HG03097 (cell line): ENCODE measurements at regions not wholly inside any gene's neighbourhood (a gene's known extent, or its start where the extent isn't known, plus 50 kb on each side); places are given as distances from the start of the nearest gene placed in this dataset.

Experiments
- ATAC-seq: cut with Tn5 transposase; IDR thresholded peaks from one replicate; pipeline ENCODE4 v1.9.1; 2021; ENCODE audit not compliant: unreplicated experiment, low FRiP score

- ATAC-seq, result no peak
Observed at GRCh38 chr14:76929927-76930326, 98.6 kb downstream of the IRF2BPL start.

GRCh38 chr14:76927971-76928700 lies 100.4 kb downstream of the IRF2BPL start:
- no peak for ATAC-seq

- ATAC-seq, result no peak
Observed at GRCh38 chr14:76926521-76927251, 100.5 kb downstream of the LRRC74A start.

- no peak for ATAC-seq
Observed at GRCh38 chr14:76925097-76925441, 98.9 kb downstream of the LRRC74A start.

- ATAC-seq, result no peak
Observed at GRCh38 chr14:76924371-76925096, 98.3 kb downstream of the LRRC74A start.

- ATAC-seq, result no peak
Observed at GRCh38 chr14:76923431-76924370, 97.5 kb downstream of the LRRC74A start.

- no peak for ATAC-seq
Observed at GRCh38 chr14:76922584-76922983, 96.4 kb downstream of the LRRC74A start.

- no peak for ATAC-seq
Observed at GRCh38 chr14:76922092-76922491, 95.9 kb downstream of the LRRC74A start.

- ATAC-seq, result no peak
Observed at GRCh38 chr14:76921088-76921399, 94.8 kb downstream of the LRRC74A start.

- no peak for ATAC-seq
Observed at GRCh38 chr14:76920331-76921087, 94.3 kb downstream of the LRRC74A start.

GRCh38 chr14:76919431-76920330 lies 93.5 kb downstream of the LRRC74A start:
- no peak for ATAC-seq
